ENCODE measurements at regions not wholly inside any gene's neighbourhood (a gene's known extent, or its start where the extent isn't known, plus 50 kb on each side); places are given as distances from the start of the nearest gene placed in this dataset.

- Histone ChIP-seq H3K9me3 (ENCODE audit: control insufficient read depth, insufficient read depth, low read length) (no peaks in the 10 kb centered on the region), H3K27me3 (ENCODE audit: control insufficient read depth, insufficient read depth, low read length) (no peaks in the 10 kb centered on the region), H3K4me3 (ENCODE audit: low read depth, low read length) (no peak overlapping the region), H3K27ac (ENCODE audit: low read depth, low read length) (no peak overlapping the region)
- peak; percentile 81 for DNase-seq (ENCODE audit: low read depth, low spot score)
- CTCF ChIA-PET, result interaction anchor here (1.3 kb wide), 1 partner anchor 405 kb away, joined by 3 read pairs; no protein-coding TSS in a partner anchor
- POLR2A ChIA-PET, result interaction anchor here (0.7 to 1.7 kb wide), 12 partner anchors 9 to 512 kb away, joined by 3 to 12 read pairs (median 4); partner anchors contain the start of gene OSR1
- TF ChIP-seq, protein P1, sequence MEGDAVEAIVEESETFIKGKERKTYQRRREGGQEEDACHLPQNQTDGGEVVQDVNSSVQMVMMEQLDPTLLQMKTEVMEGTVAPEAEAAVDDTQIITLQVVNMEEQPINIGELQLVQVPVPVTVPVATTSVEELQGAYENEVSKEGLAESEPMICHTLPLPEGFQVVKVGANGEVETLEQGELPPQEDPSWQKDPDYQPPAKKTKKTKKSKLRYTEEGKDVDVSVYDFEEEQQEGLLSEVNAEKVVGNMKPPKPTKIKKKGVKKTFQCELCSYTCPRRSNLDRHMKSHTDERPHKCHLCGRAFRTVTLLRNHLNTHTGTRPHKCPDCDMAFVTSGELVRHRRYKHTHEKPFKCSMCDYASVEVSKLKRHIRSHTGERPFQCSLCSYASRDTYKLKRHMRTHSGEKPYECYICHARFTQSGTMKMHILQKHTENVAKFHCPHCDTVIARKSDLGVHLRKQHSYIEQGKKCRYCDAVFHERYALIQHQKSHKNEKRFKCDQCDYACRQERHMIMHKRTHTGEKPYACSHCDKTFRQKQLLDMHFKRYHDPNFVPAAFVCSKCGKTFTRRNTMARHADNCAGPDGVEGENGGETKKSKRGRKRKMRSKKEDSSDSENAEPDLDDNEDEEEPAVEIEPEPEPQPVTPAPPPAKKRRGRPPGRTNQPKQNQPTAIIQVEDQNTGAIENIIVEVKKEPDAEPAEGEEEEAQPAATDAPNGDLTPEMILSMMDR (IDR thresholded peaks at IDR 0.05; ENCODE audit: low read depth, low read length), result no peak
These were observed 335.9 kb upstream of the NT5C1B start for GRCh38 chr2:18925296-18925695.

DNA sequence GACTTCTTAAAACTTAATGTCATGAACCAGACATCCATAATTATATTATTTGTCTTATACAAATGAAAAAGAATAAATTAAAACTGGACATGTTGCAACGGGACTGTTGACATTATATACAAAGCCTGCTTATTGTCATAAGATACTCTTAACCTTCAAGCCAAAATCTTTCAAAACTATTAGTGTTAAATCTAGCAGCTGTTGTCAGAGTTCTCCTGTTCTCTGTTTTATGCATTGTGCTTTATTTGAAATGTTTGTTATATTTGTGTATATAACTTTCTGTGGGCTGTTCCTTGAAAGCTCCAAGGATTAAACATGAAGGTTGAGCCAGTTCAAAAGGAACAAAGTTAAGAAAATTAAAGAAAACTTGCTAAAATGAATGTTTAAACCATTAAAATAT is 335.5 kb upstream of the NT5C1B start:
- TF ChIP-seq, protein P1 (IDR thresholded peaks at IDR 0.05; ENCODE audit: low read depth, low read length), result no peak
- DNase-seq (ENCODE audit: low read depth, low spot score), result peak; percentile 20
- CTCF ChIA-PET, result interaction anchor here (1.3 kb wide), 1 partner anchor 405 kb away, joined by 3 read pairs; no protein-coding TSS in a partner anchor
- H3K27ac ChIP-seq (ENCODE audit: low read depth, low read length), result no peak overlapping the region
- H3K9me3 ChIP-seq (ENCODE audit: control insufficient read depth, insufficient read depth, low read length), result no peaks in the 10 kb centered on the region
- H3K4me3 ChIP-seq (ENCODE audit: low read depth, low read length), result no peak overlapping the region
- H3K27me3 ChIP-seq (ENCODE audit: control insufficient read depth, insufficient read depth, low read length), result no peaks in the 10 kb centered on the region
- POLR2A ChIA-PET, result interaction anchor here (0.7 to 1.7 kb wide), 12 partner anchors 10 to 511 kb away, joined by 3 to 12 read pairs (median 4); partner anchors contain the start of gene OSR1

GRCh38 chr2:18924386-18924785 is 335.0 kb upstream of the NT5C1B start:
- TF ChIP-seq, protein P1 (IDR thresholded peaks at IDR 0.05; ENCODE audit: low read depth, low read length), result no peak
- Histone ChIP-seq H3K9me3 (ENCODE audit: control insufficient read depth, insufficient read depth, low read length) (no peaks in the 10 kb centered on the region), H3K27me3 (ENCODE audit: control insufficient read depth, insufficient read depth, low read length) (no peaks in the 10 kb centered on the region), H3K27ac (ENCODE audit: low read depth, low read length) (no peak overlapping the region), H3K4me3 (ENCODE audit: low read depth, low read length) (no peak overlapping the region)
- DNase-seq (ENCODE audit: low read depth, low spot score), result no peak
- ChIA-PET CTCF (interaction anchor here (1.0 kb wide), 1 partner anchor 404 kb away, joined by 3 read pairs; no protein-coding TSS in a partner anchor), POLR2A (interaction anchor here (0.6 to 1.7 kb wide), 4 partner anchors 378 to 488 kb away, joined by 3 to 5 read pairs (median 3); no protein-coding TSS in a partner anchor)

DNA sequence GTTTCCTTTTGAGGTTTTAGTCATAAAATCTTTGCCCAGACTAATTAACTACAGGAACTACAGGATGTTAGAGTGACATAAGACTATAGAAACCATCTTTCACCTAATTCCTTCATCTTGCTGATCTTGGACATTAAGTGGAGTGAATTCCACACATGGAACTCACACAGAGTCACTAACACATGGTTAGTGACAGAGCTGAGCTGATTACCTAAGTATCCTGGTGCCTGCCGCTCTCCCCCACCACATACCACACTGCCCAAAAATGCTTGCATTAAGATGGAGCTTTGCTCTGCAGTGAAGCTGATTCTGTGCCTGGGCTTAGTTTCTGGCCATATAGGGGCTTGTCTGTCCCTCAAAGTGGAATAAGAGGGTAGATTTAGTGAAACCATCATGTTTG is 332.9 kb upstream of the NT5C1B start:
- no peaks in the 10 kb centered on the region for H3K9me3 ChIP-seq (ENCODE audit: control insufficient read depth, insufficient read depth, low read length)
- ChIA-PET POLR2A (no interaction called here), CTCF (no interaction called here)
- no peaks in the 10 kb centered on the region for H3K27me3 ChIP-seq (ENCODE audit: control insufficient read depth, insufficient read depth, low read length)
- no peak for DNase-seq (ENCODE audit: low read depth, low spot score)
- no peak overlapping the region for H3K4me3 ChIP-seq (ENCODE audit: low read depth, low read length)
- no peak overlapping the region for H3K27ac ChIP-seq (ENCODE audit: low read depth, low read length)
- TF ChIP-seq, protein P1 (IDR thresholded peaks at IDR 0.05; ENCODE audit: low read depth, low read length), result no peak

GRCh38 chr2:18918280-18918679 is 328.9 kb upstream of the NT5C1B start:
- ChIA-PET POLR2A (no interaction called here), CTCF (no interaction called here)
- Histone ChIP-seq H3K4me3 (ENCODE audit: low read depth, low read length) (no peak overlapping the region), H3K27ac (ENCODE audit: low read depth, low read length) (no peak overlapping the region), H3K9me3 (ENCODE audit: control insufficient read depth, insufficient read depth, low read length) (no peaks in the 10 kb centered on the region), H3K27me3 (ENCODE audit: control insufficient read depth, insufficient read depth, low read length) (no peaks in the 10 kb centered on the region)
- DNase-seq (ENCODE audit: low read depth, low spot score), result no peak
- TF ChIP-seq, protein P1 (IDR thresholded peaks at IDR 0.05; ENCODE audit: low read depth, low read length), result no peak
